ENCODE measurements at regions not wholly inside any gene's neighbourhood (a gene's known extent, or its start where the extent isn't known, plus 50 kb on each side); places are given as distances from the start of the nearest gene placed in this dataset.
"Not testable (repeated sequence)": the region's sequence is repeated elsewhere in the genome, so short reads cannot be mapped to it uniquely, and the experiment has no call there.

DNA sequence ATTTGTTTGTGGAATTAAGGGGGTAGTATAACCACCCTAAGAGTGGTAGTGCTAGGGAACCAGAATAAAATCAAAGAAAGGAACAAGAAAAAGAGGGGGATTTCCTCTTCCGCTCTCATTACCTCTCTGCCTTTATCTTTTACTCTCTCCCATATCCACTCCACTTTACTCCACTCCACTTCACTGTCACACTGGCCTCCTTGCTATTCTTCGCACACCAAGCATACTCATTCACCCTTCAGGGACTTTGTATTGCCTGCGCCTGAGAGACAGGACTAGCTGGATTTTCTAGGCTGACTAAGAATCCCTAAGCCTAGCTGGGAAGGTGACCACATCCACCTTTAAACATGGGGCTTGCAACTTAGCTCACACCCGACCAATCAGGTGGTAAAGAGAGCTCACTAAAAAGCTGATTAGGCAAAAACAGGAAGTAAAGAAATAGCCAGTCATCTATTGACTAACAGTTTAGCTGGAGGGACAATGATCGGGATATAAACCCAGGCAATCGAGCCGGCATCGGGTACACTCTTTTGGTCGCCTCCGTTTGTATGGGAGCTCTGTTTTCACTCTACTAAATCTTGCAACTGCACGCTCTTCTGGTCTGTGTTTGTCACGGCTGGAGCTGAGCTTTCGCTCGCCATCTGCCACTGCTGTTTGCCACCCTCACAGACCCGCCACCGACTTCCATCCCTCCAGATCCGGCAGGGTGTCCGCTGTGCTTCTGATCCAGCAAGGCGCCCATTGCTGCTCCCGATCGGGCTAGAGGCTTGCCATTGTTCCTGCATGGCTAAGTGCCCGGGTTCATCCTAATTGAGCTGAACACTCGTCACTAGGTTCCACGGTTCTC, 121.8 kb downstream of the FAM170A start:
- no peak for DNase-seq (ENCODE audit: extremely low spot score in 2 of 2)
- TF ChIP-seq, protein P1, sequence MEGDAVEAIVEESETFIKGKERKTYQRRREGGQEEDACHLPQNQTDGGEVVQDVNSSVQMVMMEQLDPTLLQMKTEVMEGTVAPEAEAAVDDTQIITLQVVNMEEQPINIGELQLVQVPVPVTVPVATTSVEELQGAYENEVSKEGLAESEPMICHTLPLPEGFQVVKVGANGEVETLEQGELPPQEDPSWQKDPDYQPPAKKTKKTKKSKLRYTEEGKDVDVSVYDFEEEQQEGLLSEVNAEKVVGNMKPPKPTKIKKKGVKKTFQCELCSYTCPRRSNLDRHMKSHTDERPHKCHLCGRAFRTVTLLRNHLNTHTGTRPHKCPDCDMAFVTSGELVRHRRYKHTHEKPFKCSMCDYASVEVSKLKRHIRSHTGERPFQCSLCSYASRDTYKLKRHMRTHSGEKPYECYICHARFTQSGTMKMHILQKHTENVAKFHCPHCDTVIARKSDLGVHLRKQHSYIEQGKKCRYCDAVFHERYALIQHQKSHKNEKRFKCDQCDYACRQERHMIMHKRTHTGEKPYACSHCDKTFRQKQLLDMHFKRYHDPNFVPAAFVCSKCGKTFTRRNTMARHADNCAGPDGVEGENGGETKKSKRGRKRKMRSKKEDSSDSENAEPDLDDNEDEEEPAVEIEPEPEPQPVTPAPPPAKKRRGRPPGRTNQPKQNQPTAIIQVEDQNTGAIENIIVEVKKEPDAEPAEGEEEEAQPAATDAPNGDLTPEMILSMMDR (IDR thresholded peaks at IDR 0.05): no peak
- Histone ChIP-seq H3K27ac (no peak overlapping the region), H3K4me3 (no peak overlapping the region), H3K27me3 (no peaks in the 10 kb centered on the region), H3K9me3 (no peaks in the 10 kb centered on the region), H3K36me3 (no peaks in the 10 kb centered on the region), H3K4me1 (no peaks in the 10 kb centered on the region)
- intact Hi-C loops (cut with DNase I): no loop called here

DNA sequence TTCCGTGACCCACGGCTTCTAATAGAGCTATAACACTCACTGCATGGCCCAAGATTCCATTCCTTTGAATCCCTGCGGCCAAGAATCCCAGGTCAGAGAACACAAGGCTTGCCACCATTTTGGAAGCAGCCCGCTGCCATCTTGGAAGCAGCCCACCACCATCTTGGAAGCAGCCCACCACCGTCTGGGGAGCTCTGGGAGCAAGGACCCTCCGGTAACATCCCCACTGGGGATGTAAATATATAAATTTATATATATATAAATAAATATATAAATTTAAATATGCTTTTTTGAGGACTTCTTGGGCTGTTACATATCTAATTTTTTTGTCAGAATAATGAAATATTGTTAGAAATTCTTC, 122.4 kb downstream of the FAM170A start:
- TF ChIP-seq POLR2AphosphoS5 (IDR thresholded peaks at IDR 0.05; ENCODE audit: insufficient read depth in 1 of 2, low read depth in 1 of 2) (no peak), POLR2A (IDR thresholded peaks at IDR 0.05) (no peak)
- TF ChIP-seq, protein P1 (IDR thresholded peaks at IDR 0.05): no peak
- H3K36me3 ChIP-seq: no peaks in the 10 kb centered on the region
- H3K4me1 ChIP-seq: no peaks in the 10 kb centered on the region
- H3K9me3 ChIP-seq: no peaks in the 10 kb centered on the region
- DNase-seq (ENCODE audit: extremely low spot score in 2 of 2): no peak
- no peaks in the 10 kb centered on the region for H3K27me3 ChIP-seq
- intact Hi-C loops (cut with DNase I): no loop called here
- no peak overlapping the region for H3K27ac ChIP-seq
- H3K4me3 ChIP-seq: no peak overlapping the region

DNA sequence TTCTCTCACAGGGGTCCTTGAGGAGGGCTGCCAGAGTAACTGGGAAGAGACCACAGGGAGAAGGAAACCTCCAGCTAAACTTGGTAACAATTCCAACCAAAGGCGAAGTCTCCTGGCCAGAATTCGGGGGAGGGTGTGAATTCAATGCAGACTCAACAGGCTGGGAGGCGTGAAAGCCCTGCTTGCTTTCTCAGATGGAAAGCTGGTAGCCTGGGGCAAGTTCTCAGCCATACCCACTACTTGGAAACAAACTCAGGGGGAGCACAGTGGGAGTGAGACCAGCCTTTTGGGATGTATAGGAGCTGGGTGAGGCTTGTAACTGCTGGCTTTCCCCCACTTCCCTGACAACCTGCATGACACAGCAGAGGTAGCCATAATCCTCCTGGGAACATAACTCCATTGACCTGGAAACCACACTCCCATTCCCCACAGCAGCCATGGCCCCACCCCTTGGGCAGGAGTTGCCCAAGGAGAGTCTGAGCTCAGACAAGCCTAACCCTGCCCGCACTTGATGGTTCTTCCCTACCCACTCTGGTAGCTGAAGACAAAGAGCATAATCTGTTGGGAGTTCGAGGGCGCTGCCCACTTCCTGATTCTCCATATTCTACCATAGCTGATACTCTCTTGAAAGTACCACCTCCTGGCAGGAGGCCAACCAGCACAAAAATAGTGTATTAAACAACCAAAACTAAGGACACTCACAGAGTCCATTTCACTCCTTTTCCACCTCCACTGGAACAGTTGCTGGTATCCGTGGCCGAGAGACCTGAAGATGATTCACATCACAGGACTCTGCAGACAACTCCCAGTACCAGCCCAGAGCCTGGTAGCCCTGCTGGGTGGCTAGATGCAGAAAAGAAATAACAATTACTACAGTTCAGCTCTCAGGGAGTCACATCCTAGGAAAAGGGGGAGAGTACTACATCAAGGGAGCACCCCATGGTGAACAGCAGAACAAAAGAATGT, 123.8 kb downstream of the FAM170A start:
- Histone ChIP-seq H3K4me1 (no peaks in the 10 kb centered on the region), H3K27me3 (no peaks in the 10 kb centered on the region), H3K36me3 (no peaks in the 10 kb centered on the region), H3K9me3 (no peaks in the 10 kb centered on the region), H3K27ac (no peak overlapping the region), H3K4me3 (no peak overlapping the region)
- no peak for DNase-seq (ENCODE audit: extremely low spot score in 2 of 2)
- no peak for TF ChIP-seq POLR2A (IDR thresholded peaks at IDR 0.05)
- TF ChIP-seq, protein P1 (IDR thresholded peaks at IDR 0.05): no peak
- no peak for TF ChIP-seq POLR2AphosphoS5 (IDR thresholded peaks at IDR 0.05; ENCODE audit: insufficient read depth in 1 of 2, low read depth in 1 of 2)
- intact Hi-C loops (cut with DNase I): no loop called here

DNA sequence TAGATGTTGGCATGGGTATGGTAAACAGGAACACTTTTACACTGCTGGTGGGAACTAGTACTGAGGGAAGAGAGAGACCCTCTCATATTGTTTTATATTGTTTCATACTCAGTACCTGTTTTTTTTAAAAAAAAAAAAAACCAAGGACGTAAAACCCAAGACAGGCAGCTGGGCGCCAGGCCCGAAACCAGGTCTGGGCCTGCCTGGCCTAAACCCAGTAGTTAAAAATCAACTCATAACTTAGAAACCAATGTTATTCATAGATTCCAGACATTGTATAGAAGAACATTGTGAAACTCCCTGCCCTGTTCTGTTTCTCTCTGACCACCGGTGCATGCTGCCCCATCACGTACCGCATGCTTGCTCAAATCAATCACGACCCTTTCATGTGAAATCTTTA, 125.5 kb downstream of the FAM170A start:
- DNase-seq (ENCODE audit: extremely low spot score in 2 of 2); H3K4me1 ChIP-seq; H3K9me3 ChIP-seq; H3K36me3 ChIP-seq; intact Hi-C loops (cut with DNase I); H3K27ac ChIP-seq; H3K4me3 ChIP-seq; H3K27me3 ChIP-seq: not testable (repeated sequence)

DNA sequence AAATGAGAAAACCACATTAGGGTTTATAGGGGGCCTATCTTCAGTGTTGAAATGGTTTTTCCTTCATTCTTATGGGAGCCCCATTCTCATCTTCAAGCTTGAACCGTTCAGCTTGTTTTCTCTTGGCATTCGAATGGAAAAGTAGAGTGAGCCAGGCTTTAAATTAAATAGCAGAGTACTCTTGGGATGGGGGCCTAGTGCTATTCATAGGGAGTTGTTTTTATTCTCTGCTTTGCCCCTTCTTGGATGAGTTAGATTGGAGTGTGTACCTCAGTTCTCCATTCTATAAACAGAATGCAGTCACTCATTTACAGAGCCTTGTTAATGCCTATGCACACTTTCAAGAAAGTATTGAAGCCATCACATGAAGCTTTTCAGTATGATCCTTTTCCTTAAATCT, 127.9 kb downstream of the FAM170A start:
- Histone ChIP-seq H3K36me3 (no peaks in the 10 kb centered on the region), H3K4me1 (no peaks in the 10 kb centered on the region), H3K9me3 (no peaks in the 10 kb centered on the region), H3K27ac (no peak overlapping the region), H3K4me3 (no peak overlapping the region), H3K27me3 (no peaks in the 10 kb centered on the region)
- intact Hi-C loops (cut with DNase I): no loop called here
- TF ChIP-seq POLR2A (IDR thresholded peaks at IDR 0.05): no peak
- TF ChIP-seq, protein P1 (IDR thresholded peaks at IDR 0.05): no peak
- no peak for TF ChIP-seq POLR2AphosphoS5 (IDR thresholded peaks at IDR 0.05; ENCODE audit: insufficient read depth in 1 of 2, low read depth in 1 of 2)
- DNase-seq (ENCODE audit: extremely low spot score in 2 of 2): no peak

DNA sequence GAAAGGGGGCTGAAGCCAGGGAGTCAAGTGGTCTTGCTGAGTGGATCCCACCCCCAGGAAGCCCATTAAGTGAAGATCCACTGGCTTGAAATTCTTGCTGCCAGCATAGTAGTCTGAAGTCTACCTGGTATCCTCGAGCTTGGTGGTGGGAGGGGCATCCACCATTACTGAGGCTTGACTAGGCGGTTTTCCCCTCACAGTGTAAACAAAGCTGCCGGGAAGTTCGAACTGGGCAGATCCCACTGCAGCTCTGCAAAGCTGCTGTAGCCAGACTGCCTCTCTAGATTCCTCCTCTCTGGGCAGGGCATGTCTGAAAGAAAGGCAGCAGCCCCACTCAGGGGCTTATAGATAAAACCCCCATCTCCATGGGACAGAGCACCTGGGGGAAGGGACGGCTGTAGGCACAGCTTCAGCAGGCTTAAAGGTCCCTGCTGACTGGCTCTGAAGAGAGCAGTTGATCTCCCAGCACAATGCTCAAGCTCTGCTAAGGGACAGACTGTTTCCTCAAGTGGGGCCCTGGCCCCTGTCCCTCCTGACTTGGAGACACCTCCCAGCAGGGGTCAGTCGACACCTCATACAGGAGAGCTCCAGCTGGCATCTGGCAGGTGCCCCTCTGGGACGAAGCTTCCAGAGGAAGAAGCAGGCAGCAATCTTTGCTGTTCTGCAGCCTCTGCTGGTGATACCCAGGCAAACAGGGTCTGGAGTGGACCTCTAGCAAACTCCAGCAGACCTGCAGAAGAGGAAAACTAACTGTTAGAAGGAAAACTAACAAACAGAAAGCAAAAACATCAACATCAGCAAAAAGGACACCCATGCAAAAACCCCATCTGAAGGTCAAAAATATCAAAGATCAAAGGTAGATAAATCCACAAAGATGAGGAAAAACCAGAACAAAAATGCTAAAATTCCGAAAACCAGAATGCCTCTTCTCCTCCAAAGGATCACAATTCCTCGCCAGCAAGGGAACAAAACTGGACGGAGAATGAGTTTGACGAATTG, 140.6 kb downstream of the FAM170A start:
- H3K4me1 ChIP-seq; H3K9me3 ChIP-seq; H3K27ac ChIP-seq; intact Hi-C loops (cut with DNase I); DNase-seq (ENCODE audit: extremely low spot score in 2 of 2); H3K27me3 ChIP-seq; H3K4me3 ChIP-seq; H3K36me3 ChIP-seq: not testable (repeated sequence)

DNA sequence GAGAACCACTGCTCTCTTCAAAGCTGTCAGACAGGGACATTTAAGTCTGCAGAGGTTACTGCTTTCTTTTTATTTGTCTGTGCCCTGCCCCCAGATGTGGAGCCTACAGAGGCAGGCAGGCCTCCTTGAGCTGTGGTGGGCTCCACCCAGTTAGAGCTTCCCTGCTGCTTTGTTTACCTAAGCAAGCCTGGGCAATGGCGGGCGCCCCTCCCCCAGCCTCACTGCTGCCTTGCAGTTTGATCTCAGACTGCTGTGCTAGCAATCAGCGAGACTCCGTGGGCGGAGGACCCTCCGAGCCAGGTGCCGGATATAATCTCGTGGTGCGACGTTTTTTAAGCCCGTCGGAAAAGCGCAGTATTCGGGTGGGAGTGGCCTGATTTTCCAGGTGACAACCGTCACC, 150.8 kb downstream of the FAM170A start:
- H3K4me3 ChIP-seq; intact Hi-C loops (cut with DNase I); H3K4me1 ChIP-seq; H3K27ac ChIP-seq; DNase-seq (ENCODE audit: extremely low spot score in 2 of 2); H3K36me3 ChIP-seq; H3K9me3 ChIP-seq; H3K27me3 ChIP-seq: not testable (repeated sequence)
